ENCODE measurements at regions not wholly inside any gene's neighbourhood (a gene's known extent, or its start where the extent isn't known, plus 50 kb on each side); places are given as distances from the start of the nearest gene placed in this dataset.
A peak's percentile ranks its signal among the peaks of the same experiment; 100 is the strongest.

GRCh38 chr9:110103257-110103656 is 104.7 kb downstream of the C9orf152 start:
- DNase-seq = no peak

- DNase-seq = no peak
Measured at GRCh38 chr9:110104261-110104809, 103.6 kb downstream of the C9orf152 start.

- peak; percentile 41 for DNase-seq
Measured at GRCh38 chr9:110105107-110105506, 102.9 kb downstream of the C9orf152 start.

- DNase-seq = no peak
Measured at GRCh38 chr9:110106661-110107060, 101.3 kb downstream of the C9orf152 start.

GRCh38 chr9:110109333-110110092 is 98.4 kb downstream of the C9orf152 start:
- no peak for DNase-seq

GRCh38 chr9:110110154-110110553 is 97.8 kb downstream of the C9orf152 start:
- DNase-seq = no peak

- no peak for DNase-seq
Measured at GRCh38 chr9:110111868-110112267, 96.1 kb downstream of the C9orf152 start.

- no peak for DNase-seq
Measured at GRCh38 chr9:110112792-110113191, 95.2 kb downstream of the C9orf152 start.

- DNase-seq = peak; percentile 80
Measured at GRCh38 chr9:110114086-110114858, 93.7 kb downstream of the C9orf152 start.

- DNase-seq = no peak
Measured at GRCh38 chr9:110114859-110115201, 93.1 kb downstream of the C9orf152 start.

- peak; percentile 80 for DNase-seq
Measured at GRCh38 chr9:110115341-110115820, 92.6 kb downstream of the C9orf152 start.

GRCh38 chr9:110115826-110116542 is 92.0 kb downstream of the C9orf152 start:
- DNase-seq = peak; percentile 94

- peak; percentile 95 for DNase-seq
Measured at GRCh38 chr9:110116543-110116885, 91.4 kb downstream of the C9orf152 start.

GRCh38 chr9:110121170-110121569 is 86.8 kb downstream of the C9orf152 start:
- no peak for DNase-seq

- peak; percentile 80 for DNase-seq
Measured at GRCh38 chr9:110123341-110124095, 84.4 kb downstream of the C9orf152 start.

- no peak for DNase-seq
Measured at GRCh38 chr9:110124439-110124838, 83.5 kb downstream of the C9orf152 start.

GRCh38 chr9:110125207-110125751 is 82.7 kb downstream of the C9orf152 start:
- DNase-seq = peak; percentile 96

GRCh38 chr9:110125763-110126351 is 82.1 kb downstream of the C9orf152 start:
- DNase-seq = no peak

GRCh38 chr9:110126499-110126941 is 81.4 kb downstream of the C9orf152 start:
- no peak for DNase-seq

GRCh38 chr9:110126986-110127864 is 80.7 kb downstream of the C9orf152 start:
- peak; percentile 90 for DNase-seq
